Ascending aorta (tissue), 2 donors: ENCODE measurements at regions not wholly inside any gene's neighbourhood (a gene's known extent, or its start where the extent isn't known, plus 50 kb on each side); places are given as distances from the start of the nearest gene placed in this dataset.
A peak's percentile ranks its signal among the peaks of the same experiment; 100 is the strongest.

Source experiments
- DNase-seq, 2 donors: peaks; one replicate each; pipeline ENCODE4 v3.0.0-alpha.2; 2019; ENCODE audit warnings: low spot score in 2 of 2
- H3K27ac ChIP-seq, 2 donors: fragments of 200-600 bp; sonication (generic); one replicate each; pipeline ENCODE4 v1.5.1; 2016 to 2017; ENCODE audit warnings: mild to moderate bottlenecking in 1 of 2
- H3K27me3 ChIP-seq: fragments of 200-600 bp; sonication (generic); one replicate; pipeline ENCODE4 v1.5.1; 2017
- H3K36me3 ChIP-seq, 2 donors: fragments of 200-600 bp; sonication (generic); one replicate each; pipeline ENCODE4 v1.5.1; 2016
- H3K4me1 ChIP-seq, 2 donors: fragments of 200-600 bp; sonication (generic); one replicate each; pipeline ENCODE4 v1.5.1; 2016 to 2017; ENCODE audit warnings: mild to moderate bottlenecking in 1 of 2
- H3K4me3 ChIP-seq, 2 donors: fragments of 200-600 bp; sonication (generic); one replicate each; pipeline ENCODE4 v1.5.1; 2016 to 2017; ENCODE audit warnings: mild to moderate bottlenecking in 1 of 2
- H3K9me3 ChIP-seq, 2 donors: fragments of 200-600 bp; sonication (generic); one replicate each; pipeline ENCODE4 v1.5.1; 2016
- CTCF ChIP-seq, 3 experiments: fragments of 200-600 bp in 2 of 3; fragments of 450-650 bp in 1 of 3; sonication (generic) in 2 of 3; IDR thresholded peaks; one replicate each; pipeline ENCODE4 v1.5.1; 2016 to 2019; ENCODE audit warnings: antibody characterized with exemption in 3 of 3, mild to moderate bottlenecking in 1 of 3, moderate library complexity in 1 of 3
- intact Hi-C: fragments of 100-400 bp; cut with DNase I; formaldehyde crosslinking; loops from one replicate; pipeline ENCODE4 v1.15.1; 2023

DNA sequence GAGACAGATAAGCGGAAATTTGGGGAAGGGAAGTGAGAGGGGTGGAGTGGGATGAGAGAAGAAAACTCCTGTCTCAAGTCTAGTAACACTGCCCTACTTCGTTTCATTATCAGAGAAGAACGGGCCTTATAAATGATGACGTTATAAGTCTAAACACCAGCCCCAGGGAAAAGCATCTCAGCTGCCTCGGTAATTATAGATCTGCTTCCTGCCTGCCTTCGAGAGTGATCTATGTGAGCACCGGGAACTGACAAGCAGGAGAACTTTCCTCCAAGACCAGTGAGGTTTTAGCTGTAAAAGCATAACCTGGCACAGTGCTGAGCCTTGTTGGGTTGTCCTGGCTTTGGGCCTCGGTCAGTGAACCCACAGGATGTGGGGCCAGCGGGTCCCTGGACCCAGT, 227.9 kb upstream of the SIX2 start:
- no peak for TF ChIP-seq CTCF (IDR thresholded peaks at IDR 0.05)
- Histone ChIP-seq H3K36me3 (no peaks in the 10 kb centered on the region), H3K27ac (peak overlapping the region; percentile 34 to 57)

DNA sequence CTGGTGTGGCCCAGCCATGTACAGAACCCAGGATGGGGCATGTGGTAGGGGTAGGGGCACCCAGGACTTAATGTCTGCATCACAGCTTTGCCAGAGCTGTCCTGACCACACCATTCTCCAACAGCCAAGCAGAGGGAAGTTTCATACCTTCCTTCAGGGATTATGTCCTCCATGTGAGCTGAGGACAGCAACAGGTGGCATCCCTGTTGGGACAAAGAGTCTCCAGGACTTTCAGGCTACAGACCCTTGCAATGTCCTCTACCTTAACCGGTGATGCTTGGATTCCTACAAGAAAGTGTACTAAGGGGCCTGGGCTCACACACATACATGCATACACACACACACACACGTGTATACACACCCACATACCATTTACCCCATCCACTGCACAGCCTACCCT, 227.0 kb upstream of the SIX2 start:
- Histone ChIP-seq H3K4me3 (no peak overlapping the region), H3K4me1 (peaks cover 0 to 4% of the 10 kb centered on the region in 2 donors), H3K36me3 (no peaks in the 10 kb centered on the region), H3K9me3 (no peaks in the 10 kb centered on the region), H3K27ac (no peak overlapping the region), H3K27me3 (no peaks in the 10 kb centered on the region)
- intact Hi-C loops, result no loop called here
- no peak for DNase-seq
- TF ChIP-seq CTCF (IDR thresholded peaks at IDR 0.05), result no peak

More for the DNA sequence above, 227.9 kb upstream of the SIX2 start:
- Histone ChIP-seq H3K27me3 (no peaks in the 10 kb centered on the region), H3K4me3 (no peak overlapping the region), H3K4me1 (peaks cover 4 to 11% of the 10 kb centered on the region in 2 donors), H3K9me3 (no peaks in the 10 kb centered on the region)
- no peak for DNase-seq
- intact Hi-C loops, result no loop called here

DNA sequence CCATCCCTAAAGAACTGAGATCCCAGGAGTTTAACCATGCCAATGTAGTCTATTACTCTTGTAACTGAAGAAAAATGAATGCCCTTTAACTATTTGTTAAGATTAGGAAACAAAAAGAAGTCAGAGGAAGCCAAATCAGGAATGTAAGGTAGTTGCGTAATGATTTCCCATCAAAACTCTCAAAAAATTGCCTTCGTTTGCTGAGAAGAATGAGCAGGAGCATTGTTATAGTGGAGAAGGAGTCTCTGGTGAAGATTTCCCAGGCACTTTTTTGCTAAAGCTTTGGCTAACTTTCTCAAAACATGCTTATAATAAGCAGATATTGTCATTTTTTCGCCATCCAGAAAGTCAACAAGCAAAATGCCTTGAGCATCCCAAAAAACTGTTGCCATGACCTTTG, 224.0 kb upstream of the SIX2 start:
- Histone ChIP-seq H3K4me3 (no peak overlapping the region), H3K36me3 (no peaks in the 10 kb centered on the region), H3K4me1 (no peaks in the 10 kb centered on the region), H3K9me3 (no peaks in the 10 kb centered on the region), H3K27ac (no peak overlapping the region), H3K27me3 (no peaks in the 10 kb centered on the region)
- intact Hi-C loops, result no loop called here
- no peak for DNase-seq
- TF ChIP-seq CTCF (IDR thresholded peaks at IDR 0.05), result no peak

GRCh38 chr2:45232818-45233217, 223.6 kb upstream of the SIX2 start:
- Histone ChIP-seq H3K4me1 (no peaks in the 10 kb centered on the region), H3K9me3 (no peaks in the 10 kb centered on the region), H3K27ac (no peak overlapping the region), H3K27me3 (no peaks in the 10 kb centered on the region), H3K36me3 (no peaks in the 10 kb centered on the region), H3K4me3 (no peak overlapping the region)
- DNase-seq, result no peak
- TF ChIP-seq CTCF (IDR thresholded peaks at IDR 0.05), result no peak
- intact Hi-C loops, result no loop called here

DNA sequence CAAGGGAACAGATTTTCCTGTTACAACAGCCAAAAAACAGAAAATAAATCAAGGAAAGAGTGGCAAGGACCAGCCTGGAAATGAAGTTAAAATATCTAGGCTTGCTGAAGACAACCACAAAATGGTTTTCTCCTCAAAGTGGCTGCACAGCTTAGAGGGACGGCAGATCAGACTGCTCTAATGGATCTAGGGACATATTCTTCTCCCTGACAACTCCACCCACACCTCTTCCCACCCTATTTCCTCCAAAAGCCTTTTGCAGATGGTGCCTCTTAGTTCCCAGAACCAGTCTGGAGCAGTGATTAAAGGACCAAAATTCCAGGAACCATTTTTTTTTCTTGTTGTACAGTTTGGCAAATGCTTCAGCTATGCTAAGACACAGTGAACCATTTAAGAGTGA, 220.2 kb upstream of the SIX2 start:
- H3K36me3 ChIP-seq, result no peaks in the 10 kb centered on the region
- TF ChIP-seq CTCF (IDR thresholded peaks at IDR 0.05), result no peak
- H3K9me3 ChIP-seq, result no peaks in the 10 kb centered on the region
- no peaks in the 10 kb centered on the region for H3K4me1 ChIP-seq
- DNase-seq, result no peak
- H3K27ac ChIP-seq, result peak overlapping the region in 1 of 2 donors; percentile 0
- H3K4me3 ChIP-seq, result no peak overlapping the region
- intact Hi-C loops, result no loop called here
- H3K27me3 ChIP-seq, result no peaks in the 10 kb centered on the region

GRCh38 chr2:45227347-45227746, 218.1 kb upstream of the SIX2 start:
- TF ChIP-seq CTCF (IDR thresholded peaks at IDR 0.05), result no peak
- no peaks in the 10 kb centered on the region for H3K36me3 ChIP-seq
- no peak overlapping the region for H3K4me3 ChIP-seq
- no peaks in the 10 kb centered on the region for H3K27me3 ChIP-seq
- DNase-seq, result no peak
- intact Hi-C loops, result no loop called here
- no peaks in the 10 kb centered on the region for H3K9me3 ChIP-seq
- H3K4me1 ChIP-seq, result no peaks in the 10 kb centered on the region
- no peak overlapping the region for H3K27ac ChIP-seq
